NT2/D1 (cell line): ENCODE measurements at regions not wholly inside any gene's neighbourhood (a gene's known extent, or its start where the extent isn't known, plus 50 kb on each side); places are given as distances from the start of the nearest gene placed in this dataset.

Source experiments
- SUZ12 ChIP-seq: IDR thresholded peaks from 2 replicates; pipeline ENCODE4 v1.6.1; 2011; ENCODE audit not compliant: insufficient read length, insufficient read depth; ENCODE audit errors: extremely low read depth
- ZNF274 ChIP-seq: IDR thresholded peaks from 2 replicates; pipeline ENCODE4 v1.6.1; 2011; ENCODE audit warnings: mild to moderate bottlenecking, low read depth, low read length

DNA sequence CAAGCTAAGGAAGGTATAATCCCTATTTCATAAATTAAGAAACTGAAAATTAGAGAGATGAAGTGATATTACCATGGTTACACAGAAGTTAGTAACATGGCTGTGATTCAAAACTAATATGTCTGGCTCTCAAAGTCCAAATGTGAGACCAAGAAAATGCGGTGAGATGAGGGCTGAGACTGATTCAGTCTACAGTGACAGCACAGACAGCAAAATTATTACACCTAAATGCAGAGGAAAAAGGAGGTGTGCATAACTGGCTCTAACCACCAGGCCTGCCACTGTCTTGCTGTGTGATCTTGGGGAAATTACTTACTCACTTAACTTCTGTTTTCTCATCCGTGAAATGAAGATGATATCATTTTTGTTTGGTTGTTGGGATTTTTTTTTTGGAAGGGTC lies 270.0 kb upstream of the SOX9 start:
- TF ChIP-seq SUZ12, result no peak
- TF ChIP-seq ZNF274, result no peak
